Spleen (tissue), 3 donors: ENCODE measurements at regions not wholly inside any gene's neighbourhood (a gene's known extent, or its start where the extent isn't known, plus 50 kb on each side); places are given as distances from the start of the nearest gene placed in this dataset.

ENCODE experiments used
- POLR2A ChIP-seq, 3 donors: fragments of 450-650 bp; IDR thresholded peaks; one replicate each; pipeline ENCODE4 v1.5.1; 2017; ENCODE audit warnings: antibody characterized with exemption in 3 of 3, mild to moderate bottlenecking in 1 of 3
- POLR2AphosphoS5 ChIP-seq, 3 donors: sonication (generic); formaldehyde crosslinking; IDR thresholded peaks; one replicate each; pipeline ENCODE4 v1.5.1; 2017; ENCODE audit warnings: antibody characterized with exemption in 3 of 3

DNA sequence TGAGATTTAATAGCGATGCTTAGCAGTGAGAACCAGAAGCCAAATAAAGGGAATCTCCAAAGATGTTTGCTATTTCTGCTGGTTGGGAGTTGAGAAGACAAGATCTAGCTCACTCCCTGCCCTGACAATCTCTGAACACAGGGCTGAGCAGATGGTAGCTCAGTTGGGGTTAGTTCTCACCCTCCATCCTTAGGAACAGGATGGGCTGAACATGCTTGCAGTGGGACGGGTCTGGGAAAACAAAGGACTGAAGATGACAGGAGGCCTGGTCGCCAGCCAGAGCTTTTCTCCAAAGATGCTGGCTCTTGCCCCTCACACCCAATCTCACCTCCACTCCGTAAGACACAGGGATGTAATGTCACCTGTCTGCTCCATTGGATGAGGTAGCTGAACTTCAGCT lies 72.7 kb downstream of the SC5D start:
- TF ChIP-seq POLR2AphosphoS5 (IDR thresholded peaks at IDR 0.05), result no peak
- no peak for TF ChIP-seq POLR2A (IDR thresholded peaks at IDR 0.05)
